ENCODE measurements at regions not wholly inside any gene's neighbourhood (a gene's known extent, or its start where the extent isn't known, plus 50 kb on each side); places are given as distances from the start of the nearest gene placed in this dataset.

GRCh38 chr15:70327328-70327855 is 229.7 kb upstream of the TLE3 start:
- intact Hi-C loops (cut with DNase I): no loop called here
- no peak overlapping the region for H3K4me3 ChIP-seq
- H3K4me1 ChIP-seq (ENCODE audit: insufficient read depth): peaks cover 10% of the 10 kb centered on the region
- no peaks in the 10 kb centered on the region for H3K36me3 ChIP-seq
- no peaks in the 10 kb centered on the region for H3K27me3 ChIP-seq
- DNase-seq: no peak
- no peak for TF ChIP-seq CTCF (IDR thresholded peaks at IDR 0.05)
- TF ChIP-seq EP300 (IDR thresholded peaks at IDR 0.05): no peak
- no peak for TF ChIP-seq POLR2A (IDR thresholded peaks at IDR 0.05)
- 89 to 94% (median 89%) methylated on average over 3 of the region's 3 CpGs for WGBS, 3 donors
- H3K27ac ChIP-seq: no peak overlapping the region
- H3K9me3 ChIP-seq: no peaks in the 10 kb centered on the region

- H3K4me1 ChIP-seq (ENCODE audit: insufficient read depth): peaks cover 15% of the 10 kb centered on the region
- intact Hi-C loops (cut with DNase I): no loop called here
- WGBS, 3 donors: 46 to 58% (median 49%) methylated on average over 15 of the region's 15 CpGs
- no peaks in the 10 kb centered on the region for H3K27me3 ChIP-seq
- DNase-seq: peak in 1 of 5 donors; percentile 34
- H3K9me3 ChIP-seq: no peaks in the 10 kb centered on the region
- no peak overlapping the region for H3K27ac ChIP-seq
- no peak overlapping the region for H3K4me3 ChIP-seq
- no peaks in the 10 kb centered on the region for H3K36me3 ChIP-seq
- TF ChIP-seq POLR2A (IDR thresholded peaks at IDR 0.05): no peak
- TF ChIP-seq CTCF (IDR thresholded peaks at IDR 0.05): no peak
- no peak for TF ChIP-seq EP300 (IDR thresholded peaks at IDR 0.05)
Observed at GRCh38 chr15:70324001-70324974, 226.6 kb upstream of the TLE3 start.

GRCh38 chr15:70323111-70323851 is 225.6 kb upstream of the TLE3 start:
- intact Hi-C loops (cut with DNase I): no loop called here
- no peaks in the 10 kb centered on the region for H3K9me3 ChIP-seq
- H3K4me1 ChIP-seq (ENCODE audit: insufficient read depth): peaks cover 15% of the 10 kb centered on the region
- TF ChIP-seq CTCF (IDR thresholded peaks at IDR 0.05): no peak
- no peak for TF ChIP-seq EP300 (IDR thresholded peaks at IDR 0.05)
- no peak for TF ChIP-seq POLR2A (IDR thresholded peaks at IDR 0.05)
- WGBS, 3 donors: 30 to 32% (median 32%) methylated on average over 11 of the region's 11 CpGs
- H3K4me3 ChIP-seq: no peak overlapping the region
- H3K36me3 ChIP-seq: no peaks in the 10 kb centered on the region
- DNase-seq: peak; percentile 41 to 72 (median 50)
- H3K27me3 ChIP-seq: no peaks in the 10 kb centered on the region
- no peak overlapping the region for H3K27ac ChIP-seq

GRCh38 chr15:70322051-70322668 is 224.4 kb upstream of the TLE3 start:
- no peaks in the 10 kb centered on the region for H3K9me3 ChIP-seq
- intact Hi-C loops (cut with DNase I): no loop called here
- H3K27ac ChIP-seq: no peak overlapping the region
- H3K27me3 ChIP-seq: no peaks in the 10 kb centered on the region
- no peak overlapping the region for H3K4me3 ChIP-seq
- peaks cover 15% of the 10 kb centered on the region for H3K4me1 ChIP-seq (ENCODE audit: insufficient read depth)
- TF ChIP-seq POLR2A (IDR thresholded peaks at IDR 0.05) (no peak), EP300 (IDR thresholded peaks at IDR 0.05) (no peak), CTCF (IDR thresholded peaks at IDR 0.05) (no peak)
- 84 to 88% (median 85%) methylated on average over 6 of the region's 6 CpGs for WGBS, 3 donors
- no peaks in the 10 kb centered on the region for H3K36me3 ChIP-seq
- no peak for DNase-seq
